Limb (tissue), 2 donors: ENCODE measurements at regions not wholly inside any gene's neighbourhood (a gene's known extent, or its start where the extent isn't known, plus 50 kb on each side); places are given as distances from the start of the nearest gene placed in this dataset.
A peak's percentile ranks its signal among the peaks of the same experiment; 100 is the strongest.
"Not testable (repeated sequence)": the region's sequence is repeated elsewhere in the genome, so short reads cannot be mapped to it uniquely, and the experiment has no call there.

Experiments used
- DNase-seq, 2 donors: peaks; one replicate each; pipeline ENCODE4 v3.0.0-alpha.2; 2016; ENCODE audit errors: extremely low spot score in 2 of 2

- no peak for DNase-seq
These were observed 218.2 kb downstream of the RPL10L start for GRCh38 chr14:46433381-46433780.

- DNase-seq, result no peak
These were observed 219.1 kb downstream of the RPL10L start for GRCh38 chr14:46432516-46432915.

- no peak for DNase-seq
These were observed 234.5 kb downstream of the RPL10L start for GRCh38 chr14:46417066-46417465.

- peak in 1 of 2 donors; percentile 89 for DNase-seq
These were observed 246.4 kb downstream of the RPL10L start for GRCh38 chr14:46404865-46405811.

GRCh38 chr14:46402001-46402690, 249.4 kb downstream of the RPL10L start:
- not testable (repeated sequence) for DNase-seq

- DNase-seq, result no peak
These were observed 250.5 kb downstream of the RPL10L start for GRCh38 chr14:46401066-46401465.

GRCh38 chr14:46399049-46399448, 252.5 kb downstream of the RPL10L start:
- DNase-seq, result no peak

GRCh38 chr14:46384611-46385010, 267.0 kb downstream of the RPL10L start:
- DNase-seq, result no peak

GRCh38 chr14:46381674-46382073, 269.9 kb downstream of the RPL10L start:
- no peak for DNase-seq

GRCh38 chr14:46378248-46378647, 273.3 kb downstream of the RPL10L start:
- no peak for DNase-seq

GRCh38 chr14:46377305-46377704, 274.3 kb downstream of the RPL10L start:
- no peak for DNase-seq

- DNase-seq, result no peak
These were observed 282.2 kb downstream of the RPL10L start for GRCh38 chr14:46369391-46369790.

GRCh38 chr14:46368275-46368674, 283.3 kb downstream of the RPL10L start:
- DNase-seq, result no peak

GRCh38 chr14:46352844-46353243, 298.7 kb downstream of the RPL10L start:
- no peak for DNase-seq

GRCh38 chr14:46344327-46344937, 307.1 kb downstream of the RPL10L start:
- DNase-seq, result no peak

GRCh38 chr14:46325777-46326176, 325.8 kb downstream of the RPL10L start:
- no peak for DNase-seq

- no peak for DNase-seq
These were observed 326.4 kb downstream of the RPL10L start for GRCh38 chr14:46325157-46325556.

- DNase-seq, result no peak
These were observed 328.2 kb downstream of the RPL10L start for GRCh38 chr14:46323404-46323762.

- DNase-seq, result no peak
These were observed 328.7 kb downstream of the RPL10L start for GRCh38 chr14:46322730-46323403.

- DNase-seq, result no peak
These were observed 329.5 kb downstream of the RPL10L start for GRCh38 chr14:46322076-46322475.

GRCh38 chr14:46306267-46306666, 345.3 kb downstream of the RPL10L start:
- DNase-seq, result no peak

- DNase-seq, result no peak
These were observed 350.8 kb downstream of the RPL10L start for GRCh38 chr14:46300765-46301164.
